SJCRH30 (cell line): ENCODE measurements at regions not wholly inside any gene's neighbourhood (a gene's known extent, or its start where the extent isn't known, plus 50 kb on each side); places are given as distances from the start of the nearest gene placed in this dataset.

Experiments used
- DNase-seq, 2 experiments: peaks; one replicate each; pipeline ENCODE4 v3.0.0-alpha.2; 2015 to 2020
- H3K27ac ChIP-seq: fragments of 250-450 bp; sonication (Bioruptor Pico); 2 replicates; pipeline ENCODE4 v1.5.1; 2020; ENCODE audit warnings: mild to moderate bottlenecking, moderate library complexity
- H3K27me3 ChIP-seq: fragments of 250-450 bp; sonication (Bioruptor Pico); 2 replicates; pipeline ENCODE4 v1.5.1; 2020; ENCODE audit warnings: mild to moderate bottlenecking, moderate library complexity
- H3K36me3 ChIP-seq: fragments of 250-450 bp; sonication (Bioruptor Pico); 2 replicates; pipeline ENCODE4 v1.5.1; 2020; ENCODE audit warnings: mild to moderate bottlenecking, moderate library complexity
- H3K4me1 ChIP-seq: fragments of 250-450 bp; sonication (Bioruptor Pico); 2 replicates; pipeline ENCODE4 v1.5.1; 2020; ENCODE audit warnings: mild to moderate bottlenecking, moderate library complexity
- H3K4me3 ChIP-seq: fragments of 250-450 bp; sonication (Bioruptor Pico); 2 replicates; pipeline ENCODE4 v1.5.1; 2020; ENCODE audit warnings: mild to moderate bottlenecking, moderate library complexity
- H3K9me3 ChIP-seq: fragments of 250-450 bp; sonication (Bioruptor Pico); replicated peaks from 2 replicates; pipeline ENCODE4 v1.5.1; 2020; ENCODE audit warnings: mild to moderate bottlenecking, moderate library complexity

GRCh38 chr3:168248383-168249204 lies 152.9 kb upstream of the GOLIM4 start:
- DNase-seq, result peak; percentile 33 to 62
- H3K4me3 ChIP-seq, result peak overlapping the region; percentile 63
- H3K9me3 ChIP-seq, result no peaks in the 10 kb centered on the region
- H3K36me3 ChIP-seq, result no peaks in the 10 kb centered on the region
- no peaks in the 10 kb centered on the region for H3K27me3 ChIP-seq
- H3K4me1 ChIP-seq, result no peaks in the 10 kb centered on the region
- no peak overlapping the region for H3K27ac ChIP-seq

- H3K9me3 ChIP-seq, result no peaks in the 10 kb centered on the region
- no peak overlapping the region for H3K4me3 ChIP-seq
- H3K36me3 ChIP-seq, result no peaks in the 10 kb centered on the region
- DNase-seq, result no peak
- no peak overlapping the region for H3K27ac ChIP-seq
- H3K4me1 ChIP-seq, result no peaks in the 10 kb centered on the region
- H3K27me3 ChIP-seq, result no peaks in the 10 kb centered on the region
These were observed 145.4 kb upstream of the GOLIM4 start for GRCh38 chr3:168241156-168241555.

- H3K27ac ChIP-seq, result no peak overlapping the region
- no peak for DNase-seq
- H3K9me3 ChIP-seq, result no peaks in the 10 kb centered on the region
- no peak overlapping the region for H3K4me3 ChIP-seq
- H3K4me1 ChIP-seq, result no peaks in the 10 kb centered on the region
- no peaks in the 10 kb centered on the region for H3K27me3 ChIP-seq
- no peaks in the 10 kb centered on the region for H3K36me3 ChIP-seq
These were observed 143.6 kb upstream of the GOLIM4 start for GRCh38 chr3:168239287-168239686.

- H3K27ac ChIP-seq, result no peak overlapping the region
- H3K4me1 ChIP-seq, result no peaks in the 10 kb centered on the region
- no peak overlapping the region for H3K4me3 ChIP-seq
- H3K36me3 ChIP-seq, result no peaks in the 10 kb centered on the region
- DNase-seq, result no peak
- H3K9me3 ChIP-seq, result no peaks in the 10 kb centered on the region
- no peaks in the 10 kb centered on the region for H3K27me3 ChIP-seq
These were observed 137.3 kb upstream of the GOLIM4 start for GRCh38 chr3:168233001-168233400.

GRCh38 chr3:168223085-168223484 lies 127.4 kb upstream of the GOLIM4 start:
- no peaks in the 10 kb centered on the region for H3K36me3 ChIP-seq
- DNase-seq, result no peak
- H3K27me3 ChIP-seq, result no peaks in the 10 kb centered on the region
- no peaks in the 10 kb centered on the region for H3K9me3 ChIP-seq
- no peak overlapping the region for H3K4me3 ChIP-seq
- H3K27ac ChIP-seq, result no peak overlapping the region
- no peaks in the 10 kb centered on the region for H3K4me1 ChIP-seq

- Histone ChIP-seq H3K9me3 (no peaks in the 10 kb centered on the region), H3K27me3 (no peaks in the 10 kb centered on the region), H3K4me1 (no peaks in the 10 kb centered on the region), H3K4me3 (no peak overlapping the region), H3K36me3 (no peaks in the 10 kb centered on the region), H3K27ac (no peak overlapping the region)
- peak in 1 of 2 experiments; percentile 1 for DNase-seq
These were observed 124.8 kb upstream of the GOLIM4 start for GRCh38 chr3:168220556-168220955.

GRCh38 chr3:168219530-168219929 lies 123.8 kb upstream of the GOLIM4 start:
- DNase-seq, result no peak
- Histone ChIP-seq H3K27ac (no peak overlapping the region), H3K36me3 (no peaks in the 10 kb centered on the region), H3K9me3 (no peaks in the 10 kb centered on the region), H3K4me1 (no peaks in the 10 kb centered on the region), H3K4me3 (no peak overlapping the region), H3K27me3 (no peaks in the 10 kb centered on the region)

- DNase-seq, result no peak
- no peaks in the 10 kb centered on the region for H3K9me3 ChIP-seq
- no peaks in the 10 kb centered on the region for H3K27me3 ChIP-seq
- no peaks in the 10 kb centered on the region for H3K36me3 ChIP-seq
- no peak overlapping the region for H3K4me3 ChIP-seq
- H3K27ac ChIP-seq, result no peak overlapping the region
- no peaks in the 10 kb centered on the region for H3K4me1 ChIP-seq
These were observed 122.9 kb upstream of the GOLIM4 start for GRCh38 chr3:168218600-168218999.

- DNase-seq, result peak in 1 of 2 experiments; percentile 2
- H3K4me1 ChIP-seq, result no peaks in the 10 kb centered on the region
- no peaks in the 10 kb centered on the region for H3K27me3 ChIP-seq
These were observed 121.1 kb upstream of the GOLIM4 start for GRCh38 chr3:168216851-168217250.

GRCh38 chr3:168213920-168214319 lies 118.2 kb upstream of the GOLIM4 start:
- no peaks in the 10 kb centered on the region for H3K27me3 ChIP-seq
- H3K4me1 ChIP-seq, result no peaks in the 10 kb centered on the region
- no peak overlapping the region for H3K4me3 ChIP-seq
- no peaks in the 10 kb centered on the region for H3K9me3 ChIP-seq
- no peak for DNase-seq
- H3K36me3 ChIP-seq, result no peaks in the 10 kb centered on the region
- no peak overlapping the region for H3K27ac ChIP-seq

More at GRCh38 chr3:168216851-168217250, 121.1 kb upstream of the GOLIM4 start:
- no peak overlapping the region for H3K27ac ChIP-seq
- H3K9me3 ChIP-seq, result no peaks in the 10 kb centered on the region
- no peaks in the 10 kb centered on the region for H3K36me3 ChIP-seq
- no peak overlapping the region for H3K4me3 ChIP-seq

GRCh38 chr3:168212664-168213285 lies 117.1 kb upstream of the GOLIM4 start:
- Histone ChIP-seq H3K27me3 (no peaks in the 10 kb centered on the region), H3K36me3 (no peaks in the 10 kb centered on the region), H3K9me3 (no peaks in the 10 kb centered on the region), H3K4me3 (no peak overlapping the region), H3K27ac (no peak overlapping the region), H3K4me1 (no peaks in the 10 kb centered on the region)
- DNase-seq, result no peak

GRCh38 chr3:168205451-168205850 lies 109.7 kb upstream of the GOLIM4 start:
- Histone ChIP-seq H3K36me3 (no peaks in the 10 kb centered on the region), H3K27ac (no peak overlapping the region), H3K4me1 (no peaks in the 10 kb centered on the region), H3K9me3 (no peaks in the 10 kb centered on the region), H3K27me3 (no peaks in the 10 kb centered on the region), H3K4me3 (no peak overlapping the region)
- DNase-seq, result no peak

GRCh38 chr3:168197162-168197561 lies 101.4 kb upstream of the GOLIM4 start:
- no peaks in the 10 kb centered on the region for H3K9me3 ChIP-seq
- H3K36me3 ChIP-seq, result no peaks in the 10 kb centered on the region
- no peaks in the 10 kb centered on the region for H3K27me3 ChIP-seq
- H3K4me1 ChIP-seq, result no peaks in the 10 kb centered on the region
- DNase-seq, result no peak
- H3K4me3 ChIP-seq, result no peak overlapping the region
- H3K27ac ChIP-seq, result no peak overlapping the region

- H3K4me1 ChIP-seq, result no peaks in the 10 kb centered on the region
- H3K27ac ChIP-seq, result no peak overlapping the region
- no peak for DNase-seq
- H3K9me3 ChIP-seq, result no peaks in the 10 kb centered on the region
- no peaks in the 10 kb centered on the region for H3K27me3 ChIP-seq
- no peaks in the 10 kb centered on the region for H3K36me3 ChIP-seq
- no peak overlapping the region for H3K4me3 ChIP-seq
These were observed 96.1 kb upstream of the GOLIM4 start for GRCh38 chr3:168191856-168192255.

- no peaks in the 10 kb centered on the region for H3K9me3 ChIP-seq
- no peak overlapping the region for H3K27ac ChIP-seq
- H3K27me3 ChIP-seq, result no peaks in the 10 kb centered on the region
- no peak for DNase-seq
- no peak overlapping the region for H3K4me3 ChIP-seq
- H3K36me3 ChIP-seq, result no peaks in the 10 kb centered on the region
- H3K4me1 ChIP-seq, result no peaks in the 10 kb centered on the region
These were observed 91.5 kb upstream of the GOLIM4 start for GRCh38 chr3:168187233-168187632.
